GM18868 (cell line): ENCODE measurements at regions not wholly inside any gene's neighbourhood (a gene's known extent, or its start where the extent isn't known, plus 50 kb on each side); places are given as distances from the start of the nearest gene placed in this dataset.

Source experiments
- ATAC-seq: cut with Tn5 transposase; IDR thresholded peaks from one replicate; pipeline ENCODE4 v1.9.1; 2021; ENCODE audit warnings: mild to moderate bottlenecking, moderate library complexity; ENCODE audit not compliant: unreplicated experiment

DNA sequence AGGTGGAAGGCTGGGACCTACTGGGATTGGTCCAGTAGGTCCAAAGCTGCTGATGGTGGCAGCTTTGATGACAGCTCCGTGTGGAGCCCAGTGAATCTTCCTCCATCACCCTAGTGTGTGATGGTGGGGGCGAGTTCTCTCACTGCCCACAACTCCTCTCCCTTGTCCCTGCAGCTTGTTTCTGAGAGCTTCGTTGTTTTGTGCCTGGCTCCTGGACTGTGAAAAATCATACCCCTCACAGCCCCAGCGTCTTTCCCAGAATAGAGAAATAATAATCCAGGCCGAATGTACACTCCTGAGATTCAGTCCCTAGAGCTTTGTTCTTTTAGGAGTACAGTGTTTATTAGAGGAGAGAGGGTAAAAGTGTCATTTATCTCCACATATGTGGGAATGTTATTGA is 372.2 kb downstream of the ENC1 start:
- no peak for ATAC-seq

DNA sequence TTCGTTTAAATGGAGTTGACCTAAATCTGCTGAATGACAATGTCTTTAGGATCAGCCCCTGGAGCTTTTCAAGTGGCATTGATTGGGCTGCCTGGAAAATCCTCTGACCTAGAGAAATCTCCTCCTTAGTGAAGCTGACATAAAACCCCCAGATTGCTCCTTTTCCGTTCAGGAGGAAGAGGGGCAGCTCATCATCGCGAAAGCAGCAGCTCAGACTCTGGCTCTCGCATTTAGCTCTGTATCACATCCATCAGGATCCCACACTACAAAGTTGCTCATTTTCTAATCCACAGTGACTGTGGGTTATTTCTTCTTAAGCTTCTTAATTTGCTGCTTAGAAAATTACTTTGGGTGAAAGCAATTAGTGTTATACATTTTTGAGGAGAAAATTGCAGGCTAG is 373.7 kb downstream of the ENC1 start:
- no peak for ATAC-seq

DNA sequence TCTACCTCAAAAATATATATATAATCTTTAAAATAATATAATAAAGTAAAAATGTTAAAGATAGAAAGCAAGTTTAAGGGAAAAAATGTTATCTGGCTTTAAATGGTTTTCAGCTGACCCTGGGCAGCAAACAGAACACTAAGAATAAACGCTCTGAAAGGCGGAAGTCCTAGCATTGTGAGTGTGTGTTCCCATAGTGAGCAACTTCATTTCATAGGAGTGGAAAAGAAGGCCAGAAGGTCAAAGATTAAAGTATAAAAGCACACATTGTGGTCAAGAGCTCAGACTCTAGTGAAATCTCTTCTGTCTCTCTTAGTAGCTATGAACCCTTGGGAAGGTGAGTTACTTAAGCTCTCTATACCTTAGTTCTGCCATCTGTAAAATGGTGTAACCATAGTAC is 374.4 kb downstream of the ENC1 start:
- ATAC-seq, result no peak

DNA sequence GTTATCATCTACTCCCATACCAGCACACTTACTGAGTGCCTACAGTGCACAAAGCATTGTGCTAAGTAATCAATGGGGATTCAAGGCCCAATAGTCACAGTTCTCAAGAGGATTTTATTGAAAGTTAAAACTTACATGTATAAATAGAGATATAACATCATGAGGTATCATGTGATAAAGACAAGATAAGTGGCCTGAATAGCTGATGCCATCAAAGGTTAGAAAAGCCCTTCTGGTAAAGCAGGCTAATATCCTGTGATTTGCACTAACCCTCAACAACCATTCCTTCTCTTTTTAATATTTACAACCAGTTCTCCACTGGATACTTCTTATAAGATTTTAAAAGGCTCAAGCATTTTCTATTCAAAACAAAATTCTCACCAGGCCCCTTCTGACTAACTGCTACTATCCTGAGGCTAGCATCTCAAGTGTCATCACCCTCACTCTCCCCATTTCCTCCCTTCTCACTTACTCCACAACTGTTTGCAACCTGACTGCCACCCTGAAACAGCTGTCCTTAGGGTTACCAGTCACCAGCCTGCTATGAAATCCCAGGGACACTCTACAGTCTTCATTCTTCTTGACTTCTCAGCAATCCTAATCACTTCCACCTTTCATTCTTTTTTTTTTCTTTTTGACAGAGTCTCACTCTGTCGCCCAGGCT is 377.9 kb downstream of the ENC1 start:
- no peak for ATAC-seq

DNA sequence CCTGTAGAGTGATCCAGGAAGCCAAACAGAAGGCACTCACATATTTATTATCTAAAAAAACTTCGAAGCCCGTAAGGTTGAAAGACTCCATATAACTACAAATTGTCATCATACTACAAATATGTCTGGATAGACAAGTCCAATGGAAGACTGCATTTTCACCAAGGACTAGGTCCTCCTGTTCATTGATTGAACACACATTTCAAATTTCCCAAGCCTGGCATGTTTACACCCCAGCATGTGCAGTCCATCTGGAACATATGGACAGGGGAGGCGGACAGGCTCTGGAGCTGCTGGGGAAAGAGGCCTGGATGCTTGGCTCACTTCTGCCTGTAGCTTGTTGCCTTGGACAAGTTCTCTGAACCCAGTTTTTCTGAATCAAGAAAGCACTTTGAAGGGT is 378.7 kb downstream of the ENC1 start:
- ATAC-seq, result no peak

- ATAC-seq, result no peak
Observed at GRCh38 chr5:74261421-74261820, 379.1 kb downstream of the ENC1 start.

- no peak for ATAC-seq
Observed at GRCh38 chr5:74259572-74259971, 381.0 kb downstream of the ENC1 start.

- no peak for ATAC-seq
Observed at GRCh38 chr5:74258314-74258665, 382.2 kb downstream of the ENC1 start.

- ATAC-seq, result no peak
Observed at GRCh38 chr5:74257645-74258313, 382.7 kb downstream of the ENC1 start.

- ATAC-seq, result no peak
Observed at GRCh38 chr5:74257060-74257527, 383.4 kb downstream of the ENC1 start.

DNA sequence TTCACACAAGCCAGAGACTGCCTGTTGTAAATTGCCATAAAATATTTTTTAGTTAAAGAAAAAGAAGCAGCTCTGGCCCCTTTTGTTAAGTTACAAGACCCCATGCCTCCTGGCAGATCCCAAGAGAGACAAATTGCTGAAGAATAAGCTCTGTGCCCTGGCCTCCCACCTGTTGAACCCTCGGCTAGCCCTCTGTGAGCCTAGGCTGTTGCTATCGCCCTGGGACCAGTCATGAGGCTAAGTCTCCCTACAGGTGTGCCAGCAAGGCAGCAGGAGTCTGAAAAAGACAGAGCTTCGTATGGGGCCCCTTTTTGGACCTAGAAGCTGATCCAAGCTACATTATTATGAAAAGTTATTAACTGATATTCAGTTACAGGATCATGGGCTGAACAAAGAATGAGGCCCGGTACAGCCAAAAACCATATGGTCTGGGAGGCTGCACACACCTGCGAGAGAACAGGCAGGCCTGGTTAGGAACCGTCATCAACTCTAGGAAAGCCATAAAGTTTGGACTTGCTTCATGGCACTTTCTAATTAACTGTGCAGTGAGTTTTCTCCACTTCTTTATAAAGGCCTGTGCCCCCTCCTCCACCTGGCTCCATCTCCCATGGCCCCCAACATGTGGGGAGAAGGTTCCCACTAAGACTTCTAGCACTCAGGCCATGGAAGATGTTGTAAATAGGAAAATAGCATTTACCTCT is 384.7 kb downstream of the ENC1 start:
- no peak for ATAC-seq

DNA sequence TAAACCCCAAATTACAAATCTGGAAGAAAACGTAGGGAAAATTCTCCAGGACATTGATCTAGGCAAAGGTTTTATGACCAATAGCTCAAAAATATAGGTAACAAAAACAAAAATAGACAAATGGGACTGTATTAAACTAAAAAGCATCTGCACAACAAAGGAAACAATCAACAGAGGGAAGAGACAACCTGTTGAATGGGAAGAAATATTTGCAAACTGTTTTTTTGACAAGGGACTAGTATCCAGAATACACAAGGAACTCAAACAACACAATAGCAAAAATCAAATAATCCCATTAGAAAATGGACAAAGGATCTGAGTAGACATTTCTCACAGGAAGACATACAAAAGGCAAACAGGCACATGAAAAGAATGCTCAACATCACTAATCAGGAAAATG is 386.3 kb downstream of the ENC1 start:
- ATAC-seq, result no peak

DNA sequence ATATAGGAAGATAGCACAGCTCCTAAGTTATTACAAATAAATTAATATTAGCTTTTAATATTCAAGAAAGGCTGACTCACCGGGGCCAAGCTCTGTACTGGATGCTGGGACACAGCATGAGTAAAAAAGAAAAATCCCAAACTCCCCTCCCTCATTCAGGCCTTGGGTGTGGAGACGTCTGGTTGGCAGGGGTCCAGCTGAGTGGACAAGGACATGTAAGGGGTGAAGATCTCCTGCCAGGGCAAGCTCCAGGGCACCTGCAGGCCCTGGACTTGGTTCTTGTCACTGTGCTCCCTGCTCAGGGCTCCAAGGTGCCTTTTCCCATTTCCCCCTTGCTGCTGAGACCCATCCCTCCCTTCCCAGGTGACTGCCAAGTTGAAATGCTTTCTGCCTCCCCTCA is 388.5 kb downstream of the ENC1 start:
- ATAC-seq, result no peak

DNA sequence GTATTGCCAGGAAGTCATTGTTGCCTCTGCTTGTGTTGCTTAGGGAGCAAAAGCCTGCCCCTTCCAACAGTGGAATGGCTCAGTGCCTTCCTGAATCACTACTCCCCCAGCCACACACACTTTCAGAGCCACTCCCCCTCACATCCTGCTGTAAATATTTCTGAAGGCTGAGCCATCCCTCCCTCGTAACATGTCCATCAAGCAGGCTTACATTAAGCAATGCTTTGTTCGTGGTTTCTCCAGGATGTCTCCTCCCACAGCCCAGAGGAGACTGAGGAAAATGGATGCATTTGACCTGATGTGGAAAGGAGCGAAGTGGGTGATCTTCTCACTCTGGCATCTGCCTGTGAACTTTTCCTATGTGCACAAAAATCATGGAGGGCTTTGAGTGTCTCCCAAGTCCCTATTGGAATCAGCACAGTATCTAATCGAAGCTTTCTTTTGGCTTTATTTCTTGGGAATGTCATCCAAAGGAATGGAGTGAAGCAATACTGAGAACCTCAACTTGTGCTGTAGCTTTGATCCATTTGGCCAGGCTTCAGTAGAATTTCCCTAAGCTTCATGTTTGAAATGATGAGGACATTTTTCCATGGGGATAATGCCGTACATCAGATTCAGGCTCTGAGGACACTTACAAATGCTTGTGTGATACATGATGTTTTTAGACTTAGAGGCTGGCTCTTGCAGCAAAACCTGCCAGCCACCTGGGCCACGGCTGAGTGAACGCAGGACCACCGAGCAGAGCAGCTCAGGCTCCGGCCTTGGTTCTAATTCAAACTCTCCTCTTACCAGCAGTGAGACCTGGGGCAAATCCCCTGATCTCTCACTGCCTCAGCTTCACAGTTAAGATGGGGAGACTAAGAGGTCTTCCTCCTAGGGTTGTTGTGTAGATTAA is 389.1 kb downstream of the ENC1 start:
- no peak for ATAC-seq

DNA sequence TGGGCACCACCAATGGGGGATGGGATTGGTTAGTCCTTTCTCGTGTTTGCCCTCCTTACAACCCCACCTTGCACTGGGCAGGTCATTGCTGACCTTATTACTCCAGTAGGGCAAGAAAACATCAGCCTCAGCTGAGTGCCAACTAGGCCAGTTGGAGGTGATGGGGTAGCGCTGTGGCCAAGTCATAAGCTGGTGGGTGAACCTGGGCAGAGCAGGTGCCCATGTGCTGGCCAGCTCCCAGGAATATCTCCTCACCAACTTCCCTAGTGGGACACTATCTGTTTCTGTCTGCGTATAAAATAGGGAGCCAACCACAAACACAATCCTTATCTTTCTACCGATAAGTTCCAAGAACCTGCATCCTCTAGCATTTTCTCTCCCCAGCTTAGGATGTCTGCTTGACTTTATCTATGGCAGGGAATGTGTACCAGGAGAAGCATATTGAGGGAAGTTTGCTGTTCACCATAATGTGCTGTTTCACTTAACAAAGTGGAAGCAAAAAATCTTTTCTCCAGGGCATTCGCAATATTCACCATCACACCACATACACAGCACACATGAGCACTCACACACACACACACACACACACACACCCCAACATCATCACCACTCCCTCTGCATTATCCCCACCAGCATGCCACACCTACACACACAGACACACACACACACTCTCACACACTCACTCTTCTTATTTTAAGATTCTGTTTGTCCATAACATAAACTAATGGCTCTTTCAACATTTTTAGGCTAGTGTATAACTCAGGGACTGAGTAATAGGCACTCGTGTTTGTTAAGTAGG is 390.0 kb downstream of the ENC1 start:
- ATAC-seq, result no peak

GRCh38 chr5:74248576-74248975 is 392.0 kb downstream of the ENC1 start:
- ATAC-seq, result no peak

GRCh38 chr5:74244406-74244805 is 396.1 kb downstream of the ENC1 start:
- no peak for ATAC-seq

DNA sequence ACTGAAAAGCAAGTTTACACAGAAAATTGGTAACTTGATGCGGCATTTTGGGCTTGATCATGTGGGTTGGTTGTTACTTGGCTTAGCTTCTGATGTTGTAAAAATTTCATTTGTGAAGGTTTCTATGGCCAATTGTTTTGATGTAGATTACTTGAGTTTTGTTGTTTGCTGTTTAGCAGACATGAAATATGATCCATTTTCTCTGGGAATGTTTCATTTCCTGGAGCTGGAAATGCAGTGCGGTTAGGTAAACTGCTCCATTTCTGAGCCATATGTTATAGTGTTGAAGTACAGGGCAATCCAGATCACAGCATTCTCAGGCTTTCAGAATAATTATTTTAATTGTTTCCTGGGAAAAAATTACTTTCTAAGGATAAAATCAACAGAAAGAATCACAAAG is 396.9 kb downstream of the ENC1 start:
- ATAC-seq, result no peak

GRCh38 chr5:74242516-74242915 is 398.0 kb downstream of the ENC1 start:
- ATAC-seq, result no peak

DNA sequence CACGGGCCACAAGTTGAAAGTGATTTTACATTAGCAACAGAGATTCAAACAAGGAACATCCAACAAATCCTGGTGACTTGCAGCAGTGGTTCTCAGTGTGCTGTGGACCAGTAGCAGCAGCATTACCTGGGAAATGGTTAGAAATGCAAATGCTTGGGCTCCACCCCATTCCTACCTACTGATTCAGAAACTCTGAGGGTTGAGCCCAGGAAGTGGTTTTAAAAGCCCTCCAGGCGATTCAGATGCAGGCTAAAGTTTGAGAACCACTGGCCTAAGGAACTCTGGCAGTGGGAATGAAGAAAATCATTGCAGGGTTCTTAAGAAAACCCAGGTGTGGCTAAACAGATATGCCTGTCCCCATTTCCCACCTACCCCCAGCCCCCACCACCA is 398.8 kb downstream of the ENC1 start:
- ATAC-seq, result no peak
